Calu3 (cell line): ENCODE measurements at regions not wholly inside any gene's neighbourhood (a gene's known extent, or its start where the extent isn't known, plus 50 kb on each side); places are given as distances from the start of the nearest gene placed in this dataset.

Experiments used
- BruUV-seq: library from RNA; stranded (reverse); fragments of 400-500 nt; replicated peaks from 2 replicates; lab custom pipeline; 2021; lab: Mats Ljungman, UMichigan
- CTCF ChIA-PET: fragments of 300-600 bp; sonication (Branson Sonifier 250); formaldehyde crosslinking; loops from one replicate; lab custom pipeline; 2022; ENCODE audit warnings: antibody characterized with exemption; lab: Charles Lee
- DNase-seq: peaks from one replicate; pipeline ENCODE4 v3.0.0; 2022
- H3K27ac Mint-ChIP-seq: one replicate; pipeline ENCODE4 v1.8.0; 2022; ENCODE audit warnings: mixed read lengths; ENCODE audit not compliant: unreplicated experiment
- H3K27me3 Mint-ChIP-seq: one replicate; pipeline ENCODE4 v1.8.0; 2022; ENCODE audit warnings: mixed read lengths; ENCODE audit not compliant: unreplicated experiment
- H3K36me3 Mint-ChIP-seq: one replicate; pipeline ENCODE4 v1.8.0; 2022; ENCODE audit warnings: mild to moderate bottlenecking, moderate library complexity, mixed read lengths; ENCODE audit not compliant: insufficient read depth, unreplicated experiment
- H3K4me1 Mint-ChIP-seq: one replicate; pipeline ENCODE4 v1.8.0; 2022; ENCODE audit warnings: mild to moderate bottlenecking, low read depth, mixed read lengths; ENCODE audit not compliant: unreplicated experiment
- H3K4me3 Mint-ChIP-seq: one replicate; pipeline ENCODE4 v1.8.0; 2022; ENCODE audit warnings: mild to moderate bottlenecking, low read depth, moderate library complexity, mixed read lengths; ENCODE audit not compliant: unreplicated experiment
- H3K9me3 Mint-ChIP-seq: one replicate; pipeline ENCODE4 v1.8.0; 2022; ENCODE audit warnings: low read depth, mixed read lengths; ENCODE audit not compliant: unreplicated experiment
- intact Hi-C: fragments of 100-400 bp; cut with micrococcal nuclease; formaldehyde crosslinking; loops from one replicate; pipeline ENCODE4 v1.10.0; 2022; ENCODE audit not compliant: unreplicated experiment
- TF ChIP-seq, protein P1 (sequence below): fragments of 200-600 bp; IDR thresholded peaks from one replicate; pipeline ENCODE4 v1.8.0; 2022; ENCODE audit warnings: antibody characterized with exemption; ENCODE audit not compliant: unreplicated experiment

DNA sequence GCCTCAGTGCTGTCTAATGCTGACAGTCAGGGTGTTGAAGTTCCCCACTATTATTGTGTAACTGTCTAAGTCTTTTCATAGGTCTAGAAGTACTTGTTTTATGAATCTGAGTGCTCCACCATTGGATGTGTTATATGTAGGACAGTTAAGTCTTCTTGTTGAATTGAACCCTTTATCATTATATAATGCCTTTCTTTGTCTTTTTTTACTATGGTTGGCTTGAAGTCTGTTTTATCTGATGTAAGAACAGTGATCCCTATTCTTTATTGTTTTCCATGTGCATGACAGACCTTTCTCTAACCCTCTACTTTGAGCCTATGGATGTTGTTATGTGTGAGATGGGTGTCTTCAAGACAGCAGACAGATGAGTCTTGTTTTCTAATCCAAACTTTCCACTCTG, 107.8 kb upstream of the C11orf58 start:
- TF ChIP-seq, protein P1, sequence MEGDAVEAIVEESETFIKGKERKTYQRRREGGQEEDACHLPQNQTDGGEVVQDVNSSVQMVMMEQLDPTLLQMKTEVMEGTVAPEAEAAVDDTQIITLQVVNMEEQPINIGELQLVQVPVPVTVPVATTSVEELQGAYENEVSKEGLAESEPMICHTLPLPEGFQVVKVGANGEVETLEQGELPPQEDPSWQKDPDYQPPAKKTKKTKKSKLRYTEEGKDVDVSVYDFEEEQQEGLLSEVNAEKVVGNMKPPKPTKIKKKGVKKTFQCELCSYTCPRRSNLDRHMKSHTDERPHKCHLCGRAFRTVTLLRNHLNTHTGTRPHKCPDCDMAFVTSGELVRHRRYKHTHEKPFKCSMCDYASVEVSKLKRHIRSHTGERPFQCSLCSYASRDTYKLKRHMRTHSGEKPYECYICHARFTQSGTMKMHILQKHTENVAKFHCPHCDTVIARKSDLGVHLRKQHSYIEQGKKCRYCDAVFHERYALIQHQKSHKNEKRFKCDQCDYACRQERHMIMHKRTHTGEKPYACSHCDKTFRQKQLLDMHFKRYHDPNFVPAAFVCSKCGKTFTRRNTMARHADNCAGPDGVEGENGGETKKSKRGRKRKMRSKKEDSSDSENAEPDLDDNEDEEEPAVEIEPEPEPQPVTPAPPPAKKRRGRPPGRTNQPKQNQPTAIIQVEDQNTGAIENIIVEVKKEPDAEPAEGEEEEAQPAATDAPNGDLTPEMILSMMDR, result no peak
- Mint-ChIP-seq H3K4me3 (no peak overlapping the region), H3K36me3 (no peaks in the 10 kb centered on the region), H3K27me3 (peaks cover 24% of the 10 kb centered on the region), H3K4me1 (peaks cover 10% of the 10 kb centered on the region), H3K9me3 (no peaks in the 10 kb centered on the region), H3K27ac (no peak overlapping the region)
- intact Hi-C loops, result no loop called here
- no TSS peak for BruUV-seq
- CTCF ChIA-PET, result no interaction called here
- no peak for DNase-seq

DNA sequence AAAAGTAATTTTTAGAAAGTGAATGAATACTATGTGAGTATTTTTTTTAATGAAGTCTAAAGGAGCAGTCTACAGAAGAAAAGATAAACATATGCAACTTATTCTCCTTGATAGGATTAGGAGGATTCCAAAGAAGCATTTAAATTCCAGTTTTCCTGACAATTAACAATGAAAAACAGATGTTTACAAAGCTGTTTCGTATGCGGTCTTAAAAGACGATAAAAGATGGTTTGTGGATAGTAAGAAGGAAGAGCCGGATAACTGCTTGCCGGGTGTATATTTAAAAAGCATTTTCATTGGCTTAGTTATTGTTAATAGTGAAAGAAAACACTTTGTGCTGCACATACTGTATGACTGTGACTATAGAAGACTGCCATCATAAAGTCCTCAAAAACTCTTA, 120.0 kb upstream of the C11orf58 start:
- H3K27me3 Mint-ChIP-seq, result peaks cover 2% of the 10 kb centered on the region
- CTCF ChIA-PET, result no interaction called here
- TF ChIP-seq, protein P1, result no peak
- no peak overlapping the region for H3K4me3 Mint-ChIP-seq
- H3K27ac Mint-ChIP-seq, result no peak overlapping the region
- BruUV-seq, result no TSS peak
- H3K4me1 Mint-ChIP-seq, result peaks cover under 1% of the 10 kb centered on the region
- H3K36me3 Mint-ChIP-seq, result peaks cover 8% of the 10 kb centered on the region
- no peak for DNase-seq
- intact Hi-C loops, result loop anchor here (5.0 to 10.0 kb wide), 2 partner anchors 796 to 954 kb away; no protein-coding TSS in a partner anchor
- no peaks in the 10 kb centered on the region for H3K9me3 Mint-ChIP-seq

DNA sequence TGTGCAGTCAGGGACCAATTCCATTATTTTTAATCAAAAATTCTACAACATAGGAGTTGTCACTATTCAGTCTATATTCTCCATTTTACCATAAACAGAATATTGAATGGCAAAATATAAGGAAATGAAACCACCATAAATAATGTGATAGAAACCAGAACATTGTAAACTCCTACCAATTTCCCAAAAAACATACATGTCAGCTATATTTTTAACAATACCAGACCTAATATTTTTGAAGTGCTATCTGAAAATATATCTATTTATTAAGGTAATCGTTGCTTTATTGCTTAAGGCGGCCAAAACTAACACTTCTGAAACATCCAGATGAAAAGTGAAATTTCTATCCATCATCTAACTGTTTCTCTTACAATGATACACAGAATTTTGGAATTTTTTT, 123.0 kb upstream of the C11orf58 start:
- TF ChIP-seq, protein P1, result no peak
- CTCF ChIA-PET, result no interaction called here
- Mint-ChIP-seq H3K27ac (no peak overlapping the region), H3K4me3 (no peak overlapping the region), H3K9me3 (no peaks in the 10 kb centered on the region), H3K27me3 (peaks cover 28% of the 10 kb centered on the region), H3K36me3 (peaks cover 18% of the 10 kb centered on the region), H3K4me1 (peaks cover 12% of the 10 kb centered on the region)
- BruUV-seq, result no TSS peak
- DNase-seq, result no peak
- intact Hi-C loops, result loop anchor here (5.0 to 10.0 kb wide), 2 partner anchors 793 to 951 kb away; no protein-coding TSS in a partner anchor

DNA sequence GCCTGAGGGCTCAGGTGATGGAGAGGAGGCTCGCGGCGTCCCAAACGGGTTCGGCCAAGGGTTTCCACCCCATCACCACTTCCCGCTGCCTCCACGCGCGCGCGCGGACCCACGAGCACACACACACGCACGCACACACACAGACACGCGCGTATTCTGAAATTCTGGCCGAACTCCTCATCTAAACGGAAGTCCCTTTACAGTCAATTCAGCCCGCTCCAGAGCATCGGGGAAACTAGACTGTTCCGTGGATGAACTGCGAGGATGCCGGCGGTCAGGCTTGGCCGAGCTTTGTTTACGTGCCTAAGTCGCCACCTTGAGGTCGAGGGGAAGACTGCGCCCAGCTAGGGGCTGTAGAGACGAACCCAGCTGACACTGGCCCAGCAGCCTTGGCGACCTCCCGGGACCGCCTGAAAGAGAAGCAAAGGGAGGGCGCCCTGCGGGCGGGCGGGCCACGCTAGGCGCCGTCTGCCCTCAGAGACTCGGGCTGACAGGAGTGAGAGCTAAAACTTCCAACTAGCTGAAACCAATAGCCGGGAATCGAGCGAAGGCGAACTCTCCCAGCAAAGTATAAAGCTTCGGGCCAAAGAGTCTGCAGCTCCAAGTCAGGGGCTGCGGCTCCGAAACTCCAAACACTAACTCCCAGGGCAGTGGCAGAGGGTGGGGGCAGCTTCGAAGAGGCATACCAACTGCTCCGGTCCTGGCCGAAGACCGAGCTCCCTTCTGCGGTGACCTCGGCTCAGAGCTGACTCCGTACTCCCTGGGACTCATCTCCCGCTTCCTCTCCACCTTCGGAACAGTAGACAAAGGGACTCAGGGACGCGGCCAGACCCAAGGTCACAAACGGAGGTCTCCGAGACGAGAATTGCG, 124.7 kb upstream of the C11orf58 start:
- Mint-ChIP-seq H3K27ac (no peak overlapping the region), H3K4me1 (peaks cover 12% of the 10 kb centered on the region), H3K36me3 (peaks cover 18% of the 10 kb centered on the region), H3K4me3 (peak overlapping the region; percentile 86), H3K27me3 (peaks cover 28% of the 10 kb centered on the region), H3K9me3 (no peaks in the 10 kb centered on the region)
- peak; percentile 89 for DNase-seq
- intact Hi-C loops, result loop anchor here (2.0 to 10.0 kb wide), 3 partner anchors 761 to 1286 kb away; no protein-coding TSS in a partner anchor
- TF ChIP-seq, protein P1, result peak; percentile 80
- no TSS peak for BruUV-seq
- CTCF ChIA-PET, result interaction anchor here (0.6 to 2.1 kb wide), 21 partner anchors 9 to 1286 kb away, joined by 3 to 20 read pairs (median 4); no protein-coding TSS in a partner anchor
